ENCODE measurements at regions not wholly inside any gene's neighbourhood (a gene's known extent, or its start where the extent isn't known, plus 50 kb on each side); places are given as distances from the start of the nearest gene placed in this dataset.

DNA sequence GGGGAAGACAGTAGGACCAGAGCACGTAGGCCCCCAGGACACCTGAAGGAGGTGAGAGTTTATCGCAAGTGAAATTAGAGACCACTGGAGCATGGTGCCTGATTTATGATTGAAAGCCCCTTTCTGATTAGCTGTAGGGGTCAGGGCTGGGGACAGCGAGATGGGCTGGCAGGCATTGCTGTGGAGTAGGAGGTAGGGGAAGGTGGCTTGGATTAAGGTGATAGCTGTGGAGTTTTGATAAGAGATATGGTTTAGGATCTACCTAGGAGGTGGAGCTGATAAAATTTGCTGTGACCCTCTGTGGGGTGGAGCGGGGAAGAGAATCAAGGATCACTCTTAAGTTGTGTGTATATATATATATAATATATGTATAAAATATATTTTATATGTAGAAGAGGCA, 157.5 kb downstream of the CD8B2 start:
- TF ChIP-seq, protein P1, sequence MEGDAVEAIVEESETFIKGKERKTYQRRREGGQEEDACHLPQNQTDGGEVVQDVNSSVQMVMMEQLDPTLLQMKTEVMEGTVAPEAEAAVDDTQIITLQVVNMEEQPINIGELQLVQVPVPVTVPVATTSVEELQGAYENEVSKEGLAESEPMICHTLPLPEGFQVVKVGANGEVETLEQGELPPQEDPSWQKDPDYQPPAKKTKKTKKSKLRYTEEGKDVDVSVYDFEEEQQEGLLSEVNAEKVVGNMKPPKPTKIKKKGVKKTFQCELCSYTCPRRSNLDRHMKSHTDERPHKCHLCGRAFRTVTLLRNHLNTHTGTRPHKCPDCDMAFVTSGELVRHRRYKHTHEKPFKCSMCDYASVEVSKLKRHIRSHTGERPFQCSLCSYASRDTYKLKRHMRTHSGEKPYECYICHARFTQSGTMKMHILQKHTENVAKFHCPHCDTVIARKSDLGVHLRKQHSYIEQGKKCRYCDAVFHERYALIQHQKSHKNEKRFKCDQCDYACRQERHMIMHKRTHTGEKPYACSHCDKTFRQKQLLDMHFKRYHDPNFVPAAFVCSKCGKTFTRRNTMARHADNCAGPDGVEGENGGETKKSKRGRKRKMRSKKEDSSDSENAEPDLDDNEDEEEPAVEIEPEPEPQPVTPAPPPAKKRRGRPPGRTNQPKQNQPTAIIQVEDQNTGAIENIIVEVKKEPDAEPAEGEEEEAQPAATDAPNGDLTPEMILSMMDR (conservative IDR thresholded peaks at IDR 0.05; ENCODE audit: low read length), result no peak
- TF ChIP-seq EZH2phosphoT487 (IDR thresholded peaks at IDR 0.05; ENCODE audit: borderline replicate concordance), result no peak

Measured in Loucy (cell line).